Ureter (tissue), 1 donor: ENCODE measurements at regions not wholly inside any gene's neighbourhood (a gene's known extent, or its start where the extent isn't known, plus 50 kb on each side); places are given as distances from the start of the nearest gene placed in this dataset.

Source experiments
- DNase-seq: peaks from one replicate; pipeline ENCODE4 v3.0.0-alpha.2; 2020; ENCODE audit warnings: low spot score
- donor health status: DM: yes; HTN: yes; CAD: no.

DNA sequence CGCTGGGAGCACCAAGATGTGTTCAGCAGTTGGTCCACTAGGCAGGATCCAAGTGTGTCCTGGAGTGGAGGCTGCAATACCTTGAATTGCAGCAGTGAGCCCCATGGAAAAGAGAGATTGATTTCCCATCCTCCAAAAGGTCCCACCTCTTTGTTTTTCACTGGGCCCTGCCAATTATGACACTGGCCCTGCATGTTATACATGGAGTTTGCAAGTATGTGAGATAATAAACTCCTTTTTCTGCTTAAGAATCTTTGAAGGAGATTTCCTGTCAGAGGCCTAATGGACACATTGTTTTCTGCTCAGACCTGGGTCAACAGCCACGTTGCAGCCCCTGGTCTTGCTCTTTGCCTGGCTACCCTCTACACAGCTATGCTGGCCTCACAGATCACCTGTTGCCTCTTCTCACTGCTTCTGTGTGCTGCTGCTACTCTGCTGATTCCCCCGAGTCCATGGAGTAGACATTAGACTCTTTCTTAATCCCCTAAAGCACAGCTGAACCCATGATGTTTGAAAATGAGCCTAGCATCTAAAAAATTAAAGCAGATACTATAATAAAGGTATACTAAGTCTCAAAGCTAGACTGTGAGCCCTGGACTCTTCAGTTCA lies 341.9 kb upstream of the CDH11 start:
- no peak for DNase-seq

DNA sequence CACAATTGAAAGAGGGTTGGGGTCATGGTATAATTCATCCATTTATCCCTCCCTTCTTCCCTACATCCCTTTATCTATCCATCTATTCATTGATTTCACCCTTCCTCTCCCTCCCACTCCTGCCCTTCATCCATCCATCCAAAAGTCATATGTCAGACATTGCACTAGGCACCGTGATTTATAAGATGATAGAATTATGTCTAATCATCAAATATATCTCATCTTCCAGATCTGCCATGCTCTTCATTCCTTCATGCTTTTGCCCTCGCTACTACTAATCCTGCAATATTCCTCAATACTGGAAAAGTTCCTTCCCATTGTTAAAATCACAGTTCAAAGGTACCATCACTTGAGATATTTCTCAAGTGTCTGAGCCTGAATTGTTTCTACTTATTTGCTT lies 335.2 kb upstream of the CDH11 start:
- DNase-seq: no peak

DNA sequence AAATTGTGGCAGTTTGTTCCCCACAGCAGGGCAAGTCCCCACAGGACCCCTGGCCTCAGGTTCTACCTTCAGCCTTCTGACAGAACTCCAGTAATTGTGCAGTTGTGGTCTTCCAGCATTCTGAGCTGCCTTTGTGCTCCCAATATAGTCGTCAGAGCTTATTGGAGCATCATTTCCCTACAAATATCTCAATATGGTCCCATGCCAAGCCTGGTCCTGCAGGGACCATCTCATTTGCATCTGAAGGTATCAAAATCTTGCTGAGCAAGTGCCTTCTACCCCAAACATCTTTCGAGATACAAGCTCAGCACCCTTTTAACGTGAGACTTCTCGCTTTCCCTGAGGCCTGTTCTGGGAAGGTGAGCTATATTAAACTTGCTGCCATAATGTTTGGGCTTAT lies 333.9 kb upstream of the CDH11 start:
- no peak for DNase-seq

DNA sequence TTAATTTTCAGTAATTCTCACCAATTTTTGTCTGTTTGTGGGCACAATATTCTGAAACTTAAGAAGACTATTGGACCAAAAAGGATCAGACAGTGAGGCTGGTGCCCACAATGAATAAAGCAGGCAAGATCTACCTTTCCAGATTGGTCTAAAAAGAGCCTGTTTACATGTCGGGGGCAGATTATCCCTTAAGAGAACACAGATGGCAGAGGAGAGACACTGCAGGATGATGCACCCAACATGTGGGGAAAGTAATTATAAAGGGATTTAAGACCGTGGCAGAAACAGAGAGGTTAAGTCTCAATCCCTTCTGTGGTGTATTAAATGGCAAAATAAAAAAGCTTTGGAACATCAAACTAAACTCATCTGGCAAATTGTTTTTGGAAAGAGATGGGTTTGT lies 331.8 kb upstream of the CDH11 start:
- DNase-seq: no peak

DNA sequence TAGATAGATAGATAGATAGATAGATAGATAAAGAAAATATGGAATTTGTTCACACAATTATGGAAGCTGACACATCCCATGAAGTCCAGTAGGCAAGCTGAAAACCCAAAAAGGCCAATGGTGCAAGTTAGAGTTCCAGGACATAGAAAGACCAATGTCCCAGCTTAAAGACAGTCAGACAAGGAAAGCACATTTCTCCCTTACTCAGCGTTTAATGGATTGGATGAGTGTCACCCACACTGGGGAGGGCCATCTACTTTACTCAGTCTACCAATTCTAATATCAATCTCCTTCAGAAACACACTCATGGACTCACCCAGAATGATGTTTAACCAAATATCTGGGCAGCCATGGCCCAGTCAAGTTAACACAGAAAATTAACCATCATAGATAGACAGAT lies 327.7 kb upstream of the CDH11 start:
- no peak for DNase-seq

DNA sequence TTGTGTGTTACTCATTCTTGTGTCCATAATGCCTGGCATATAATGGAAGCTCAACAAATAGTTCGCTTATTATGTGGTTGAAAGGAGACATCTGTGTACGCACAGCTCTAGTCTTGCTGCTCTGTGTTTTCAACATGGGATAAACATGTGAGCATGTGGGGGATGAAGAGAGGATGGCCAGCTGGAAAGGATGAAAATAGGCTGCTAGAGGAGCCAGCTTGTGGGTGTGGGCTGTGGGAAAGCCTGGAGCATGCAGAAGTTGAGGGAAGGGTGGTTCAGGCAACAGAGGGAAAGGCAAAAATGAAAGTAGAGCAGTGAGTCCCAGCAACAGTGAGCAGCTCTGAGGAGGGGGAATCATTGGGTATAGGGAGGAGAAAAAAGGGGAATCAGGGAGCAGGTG lies 324.6 kb upstream of the CDH11 start:
- DNase-seq: no peak

DNA sequence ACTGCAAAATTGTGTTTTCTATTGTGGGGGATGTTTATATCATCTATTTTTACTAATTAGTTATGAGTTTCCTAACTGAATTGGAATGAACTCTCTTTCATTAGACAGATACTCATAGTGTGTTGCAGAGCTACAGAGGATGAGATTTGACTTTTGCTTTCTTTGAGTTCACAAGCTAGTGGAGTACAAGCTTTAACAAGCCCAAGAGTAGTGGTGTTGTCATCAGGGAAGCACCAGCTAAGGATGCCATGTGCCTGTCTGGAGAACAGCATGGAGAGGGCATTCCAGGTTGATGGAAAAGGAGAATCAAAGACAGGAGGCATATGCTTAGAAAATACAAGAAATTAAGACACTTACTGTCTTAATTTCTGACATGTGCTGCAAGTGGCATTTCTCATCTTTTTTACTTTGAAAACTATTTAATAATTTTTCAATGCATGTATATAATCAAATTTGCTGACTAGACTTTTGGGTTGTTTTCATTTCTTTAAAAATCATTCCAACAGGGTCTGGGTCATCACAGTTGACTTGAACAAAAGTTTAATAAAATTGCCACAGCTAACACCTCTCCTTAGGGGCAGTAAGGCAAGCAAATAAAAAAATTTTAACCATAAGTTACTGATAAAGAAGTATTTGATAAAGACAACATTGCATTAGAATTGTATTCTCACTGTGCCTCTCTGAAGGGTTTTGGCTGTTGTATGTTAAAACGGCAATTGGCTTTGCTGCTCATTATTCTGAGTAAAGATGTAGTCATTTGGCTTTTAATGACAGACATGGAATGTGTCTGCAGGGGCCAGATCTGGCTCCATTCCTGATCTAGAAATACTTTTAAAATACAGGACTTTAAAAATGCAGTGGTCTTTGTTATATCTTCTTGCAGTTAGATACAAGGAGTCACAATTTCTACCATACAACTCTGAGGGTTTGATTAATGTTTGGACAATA lies 323.7 kb upstream of the CDH11 start:
- DNase-seq: no peak

DNA sequence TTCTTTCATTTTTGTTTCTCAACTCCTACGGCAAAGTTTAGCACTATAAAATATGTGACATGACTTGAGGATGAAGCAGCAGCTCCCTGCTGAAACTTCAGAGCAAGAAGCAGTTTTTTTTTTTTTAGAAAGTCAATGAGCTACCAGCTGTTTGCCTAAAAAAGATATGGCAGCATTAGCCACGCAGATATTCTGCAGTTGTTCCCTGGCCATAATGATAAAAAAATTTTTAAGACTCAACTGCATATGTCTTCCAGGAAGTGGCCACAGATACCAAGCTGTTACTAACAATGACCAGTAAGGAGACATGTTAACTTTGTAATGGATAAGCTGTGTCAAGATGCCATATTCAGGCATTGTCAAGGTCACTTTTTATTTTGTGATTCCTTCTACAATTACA lies 319.6 kb upstream of the CDH11 start:
- no peak for DNase-seq

DNA sequence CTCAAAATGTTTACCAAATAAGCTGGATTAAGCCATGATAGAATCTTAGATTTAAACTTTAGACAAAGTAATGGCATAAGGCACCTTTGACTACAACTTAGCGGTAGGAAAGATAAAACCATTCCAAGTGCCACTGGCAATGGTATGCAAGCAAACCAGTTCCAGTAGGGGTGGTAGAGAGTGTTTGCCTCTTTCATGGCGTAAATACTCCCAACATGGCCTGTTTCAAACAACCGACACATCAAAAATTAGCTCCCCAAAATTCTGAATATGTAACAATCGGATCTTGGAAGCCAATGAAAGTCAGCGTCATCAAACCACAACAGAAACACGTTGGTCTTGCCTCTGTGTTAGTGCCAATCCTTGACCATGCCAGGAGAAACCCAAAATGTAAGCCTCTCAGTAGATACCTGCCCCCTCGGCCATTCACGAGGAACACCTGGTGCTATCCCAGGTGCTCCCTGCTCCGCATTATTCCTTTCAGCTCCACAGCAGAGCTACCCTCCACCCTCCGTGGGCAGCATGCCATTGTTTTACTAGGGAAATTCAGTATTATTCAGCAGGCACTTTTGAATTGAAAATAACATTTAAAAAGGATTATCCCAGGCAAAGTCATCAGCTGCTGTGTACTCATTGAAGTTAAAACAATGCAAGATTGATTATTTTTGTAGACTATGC lies 307.8 kb upstream of the CDH11 start:
- DNase-seq: no peak

DNA sequence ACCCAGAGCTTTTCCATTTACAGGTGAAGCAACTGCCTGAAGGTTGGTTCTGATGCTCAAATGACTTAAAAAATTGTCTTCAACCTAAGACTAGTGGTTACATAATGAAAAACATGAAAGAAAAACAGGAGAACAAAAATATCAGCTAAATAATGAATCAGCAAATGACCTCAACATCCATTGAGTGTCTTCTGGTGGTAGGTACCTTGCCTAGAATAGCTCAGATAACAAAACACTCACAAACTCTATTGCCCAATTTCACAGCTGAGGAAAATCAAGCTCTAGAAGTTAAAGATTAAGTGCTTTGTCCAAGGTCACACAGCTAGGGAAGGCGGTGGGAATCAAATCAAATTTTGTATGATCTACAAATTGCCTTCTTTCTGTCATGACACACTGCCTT lies 304.6 kb upstream of the CDH11 start:
- DNase-seq: no peak

DNA sequence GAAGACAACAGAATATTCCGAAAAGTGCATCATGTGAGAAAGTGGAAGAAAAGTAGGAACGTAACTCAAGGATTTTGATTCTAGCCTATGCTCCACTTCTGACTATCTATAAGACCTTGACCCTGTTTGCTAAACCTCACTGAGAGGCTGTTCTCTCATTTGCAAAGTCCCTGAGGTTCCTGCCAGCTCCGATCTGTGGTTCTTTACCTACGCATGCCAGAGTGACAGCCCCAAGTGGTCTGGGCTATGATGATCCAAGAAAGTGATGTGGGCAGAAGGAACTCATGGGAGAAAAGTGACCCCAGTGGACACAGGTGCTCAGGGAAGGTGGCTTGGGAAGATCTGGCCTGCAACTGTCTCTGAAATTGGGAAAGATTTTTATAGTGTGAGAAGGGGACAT lies 301.1 kb upstream of the CDH11 start:
- DNase-seq: no peak

DNA sequence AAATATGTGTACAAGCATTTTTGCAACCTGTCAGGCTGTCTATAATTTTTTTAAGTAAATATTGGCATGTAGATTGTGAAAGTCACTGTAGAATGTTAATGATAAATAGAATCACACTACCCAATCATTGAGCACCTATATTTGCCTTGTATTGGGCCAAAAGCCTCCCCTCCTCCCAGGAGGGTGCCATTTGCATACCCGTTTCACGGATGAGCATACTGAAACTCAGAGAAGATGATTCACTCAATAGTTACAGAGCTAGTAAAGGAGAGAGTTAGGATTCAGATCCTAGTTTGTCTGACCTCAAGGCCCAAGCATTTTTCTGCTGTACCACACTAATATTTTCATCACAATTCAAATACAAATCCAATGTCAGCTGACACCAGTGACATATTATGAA lies 299.7 kb upstream of the CDH11 start:
- no peak for DNase-seq

DNA sequence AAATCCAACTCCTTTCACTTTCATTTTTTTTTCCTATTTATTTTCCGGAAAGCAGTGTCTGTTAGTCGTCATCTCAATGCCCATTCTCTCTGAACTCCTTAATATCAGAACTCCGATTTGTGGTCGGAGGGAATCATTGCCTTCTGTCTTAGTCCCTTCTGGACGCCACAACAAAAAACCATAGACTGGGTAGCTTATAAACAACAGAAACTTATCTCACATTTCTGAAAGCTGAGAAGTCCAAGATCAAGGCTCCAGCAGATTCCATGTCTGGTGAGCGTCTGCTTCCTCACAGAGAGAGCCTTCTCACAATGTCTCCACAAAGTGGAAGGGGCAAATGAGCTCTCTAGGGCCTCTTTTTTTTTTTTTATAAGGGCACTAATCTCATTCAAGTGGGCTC lies 296.6 kb upstream of the CDH11 start:
- no peak for DNase-seq

DNA sequence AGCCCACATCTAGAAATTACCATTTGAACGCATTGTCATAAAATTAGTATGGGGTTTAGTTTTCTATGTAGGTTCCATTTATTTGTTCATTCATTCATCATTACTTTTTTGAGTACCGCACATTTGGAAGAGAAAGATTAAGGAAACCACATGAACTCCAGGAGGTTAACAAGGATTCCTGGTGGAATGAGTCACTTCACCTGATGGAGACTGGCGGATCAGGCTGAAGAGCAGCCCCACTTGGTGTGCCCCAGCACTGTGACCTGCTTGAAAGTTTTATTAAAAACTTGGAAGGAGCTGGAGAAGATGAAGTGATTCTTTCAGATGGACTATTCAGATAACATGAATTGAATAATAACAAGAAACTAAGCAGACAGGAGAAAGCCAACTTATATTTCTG lies 293.6 kb upstream of the CDH11 start:
- no peak for DNase-seq

DNA sequence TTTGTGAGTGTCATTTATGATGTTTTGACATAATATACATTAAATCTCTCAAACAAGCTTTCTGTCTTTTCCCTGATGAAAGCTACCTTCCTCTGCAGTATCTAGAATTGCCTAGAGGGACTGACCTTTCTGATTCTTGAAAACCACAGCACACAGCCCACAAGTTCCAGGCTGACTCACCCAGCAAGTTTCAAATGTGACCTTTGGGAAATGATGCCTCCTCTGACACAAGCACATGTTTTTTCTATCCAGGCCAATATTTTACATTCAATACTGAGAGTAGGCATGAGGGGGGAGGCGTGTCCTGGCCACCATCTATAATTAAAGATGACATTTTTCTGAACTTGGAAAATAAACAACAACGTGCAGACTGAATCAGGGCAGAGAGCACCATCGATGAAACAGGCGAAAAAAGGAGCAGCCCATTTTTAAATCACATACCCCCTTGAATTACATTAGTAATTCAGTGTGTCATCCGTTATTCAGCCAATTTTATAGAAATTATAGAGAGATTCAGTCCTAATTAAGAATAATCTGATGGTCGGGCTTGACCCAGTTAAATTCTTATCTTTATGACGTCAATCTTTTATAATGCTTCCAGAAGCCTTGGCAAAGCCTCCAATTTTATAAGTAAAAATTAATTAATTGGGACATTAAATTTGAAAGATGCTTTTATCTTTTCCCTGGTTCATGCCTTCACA lies 292.6 kb upstream of the CDH11 start:
- no peak for DNase-seq

DNA sequence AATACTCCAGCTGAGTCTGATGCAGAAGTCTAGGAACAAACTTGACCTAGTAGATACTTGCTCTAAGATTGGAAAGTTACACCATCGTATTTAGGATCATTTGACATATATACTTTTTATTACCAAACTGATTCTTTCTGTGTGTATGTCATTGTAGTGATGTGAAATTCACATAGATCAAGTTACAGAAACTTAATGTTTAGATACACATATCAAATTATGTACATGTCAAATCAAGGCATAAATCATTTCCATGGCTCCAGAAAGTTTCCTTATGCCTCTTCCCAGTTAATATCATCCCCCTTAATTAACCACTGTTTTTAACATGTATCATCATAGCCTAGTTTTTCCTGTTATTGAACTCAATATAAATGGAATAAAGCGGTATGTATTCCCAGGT lies 292.0 kb upstream of the CDH11 start:
- DNase-seq: no peak

DNA sequence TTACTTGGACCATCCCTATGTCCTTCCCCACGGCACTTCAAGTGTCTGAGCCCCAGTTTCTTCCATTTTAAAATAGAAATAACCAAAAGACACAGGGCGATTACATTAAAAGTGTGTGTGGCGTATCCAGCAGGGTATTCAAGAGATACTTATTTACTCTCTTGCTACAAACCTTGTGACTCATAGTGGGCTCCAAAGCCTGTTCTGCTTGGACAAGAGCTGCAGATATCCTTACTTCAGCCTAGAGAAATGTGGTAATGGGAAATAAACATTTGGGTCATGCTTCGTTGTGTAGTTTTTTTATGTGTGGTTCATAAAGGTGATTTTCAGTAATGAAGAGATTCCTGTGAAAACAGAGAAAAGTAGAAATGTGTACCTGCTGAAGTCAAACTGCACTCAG lies 288.9 kb upstream of the CDH11 start:
- no peak for DNase-seq

DNA sequence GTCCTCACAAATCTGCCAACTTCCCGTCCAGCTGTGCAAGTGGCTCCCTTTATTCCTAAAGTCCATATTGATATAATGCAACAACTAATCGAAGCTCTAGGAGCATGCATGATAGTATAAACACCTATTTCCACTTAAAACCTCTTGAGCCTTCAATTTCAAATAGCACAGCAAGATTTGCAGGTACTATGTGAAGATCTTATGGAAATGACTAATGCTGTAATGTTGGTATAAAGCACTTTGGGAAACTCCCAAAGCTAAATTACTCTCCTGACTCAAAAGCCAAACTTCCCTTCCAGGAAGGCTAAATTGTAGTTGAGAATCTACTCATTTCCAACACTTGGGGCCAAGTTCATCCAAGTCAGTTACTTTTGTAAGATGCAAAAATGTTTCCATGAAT lies 287.6 kb upstream of the CDH11 start:
- DNase-seq: no peak

DNA sequence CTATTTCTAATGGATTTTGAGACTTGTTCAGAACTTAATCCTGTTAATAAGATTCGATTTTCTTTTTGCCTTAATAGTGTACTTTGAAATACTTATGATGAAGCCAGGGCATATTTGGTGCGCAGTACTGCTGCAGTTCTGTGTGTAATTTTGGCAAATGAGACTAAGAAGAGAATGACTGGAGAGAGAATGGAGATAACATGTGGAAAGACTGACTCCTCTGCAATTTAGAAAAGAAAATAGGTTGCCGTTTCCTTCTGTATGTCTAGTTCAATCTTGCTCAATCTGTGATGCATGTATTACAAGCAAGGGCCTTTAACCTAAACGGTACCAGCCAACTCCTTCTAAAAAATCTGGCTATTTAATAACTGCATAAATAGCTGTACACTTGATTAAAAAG lies 285.1 kb upstream of the CDH11 start:
- no peak for DNase-seq

DNA sequence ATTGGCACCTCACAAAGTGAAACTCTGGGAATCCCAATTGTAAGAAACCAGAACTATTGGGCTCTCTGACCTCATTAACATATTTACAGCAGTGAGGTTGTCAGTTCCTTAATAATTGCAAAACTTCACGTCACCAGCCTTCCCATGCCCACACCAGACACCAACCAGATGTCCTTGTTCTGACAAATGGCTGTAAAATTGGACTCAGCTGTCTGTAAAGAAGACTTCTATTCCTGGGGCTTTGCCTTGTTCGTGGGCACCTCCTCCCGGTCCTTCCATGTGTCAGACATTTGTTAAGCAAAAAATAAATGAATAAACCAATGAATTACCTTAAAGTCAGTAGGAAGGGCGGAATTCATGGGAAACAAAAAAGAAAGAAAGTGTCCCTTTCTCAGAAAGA lies 284.3 kb upstream of the CDH11 start:
- DNase-seq: no peak

DNA sequence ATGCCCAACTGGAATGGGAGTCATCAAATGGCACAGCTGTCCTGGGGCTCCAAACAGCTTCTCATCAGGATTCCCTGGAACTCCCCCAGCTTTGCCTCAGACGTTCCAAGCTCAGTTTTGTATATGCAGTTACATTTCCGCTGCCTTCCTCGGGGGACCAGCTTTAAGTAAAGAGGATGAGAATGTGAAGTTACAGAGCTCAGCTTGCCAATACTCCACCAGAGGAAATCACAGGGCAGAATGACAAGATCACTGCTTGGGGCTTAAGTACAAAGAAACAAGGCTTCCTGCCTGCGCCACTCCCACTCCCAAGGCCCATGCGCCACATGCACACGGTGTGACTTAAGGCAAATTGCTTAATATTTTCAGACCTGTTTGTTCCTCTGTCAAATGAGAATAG lies 272.4 kb upstream of the CDH11 start:
- DNase-seq: no peak

DNA sequence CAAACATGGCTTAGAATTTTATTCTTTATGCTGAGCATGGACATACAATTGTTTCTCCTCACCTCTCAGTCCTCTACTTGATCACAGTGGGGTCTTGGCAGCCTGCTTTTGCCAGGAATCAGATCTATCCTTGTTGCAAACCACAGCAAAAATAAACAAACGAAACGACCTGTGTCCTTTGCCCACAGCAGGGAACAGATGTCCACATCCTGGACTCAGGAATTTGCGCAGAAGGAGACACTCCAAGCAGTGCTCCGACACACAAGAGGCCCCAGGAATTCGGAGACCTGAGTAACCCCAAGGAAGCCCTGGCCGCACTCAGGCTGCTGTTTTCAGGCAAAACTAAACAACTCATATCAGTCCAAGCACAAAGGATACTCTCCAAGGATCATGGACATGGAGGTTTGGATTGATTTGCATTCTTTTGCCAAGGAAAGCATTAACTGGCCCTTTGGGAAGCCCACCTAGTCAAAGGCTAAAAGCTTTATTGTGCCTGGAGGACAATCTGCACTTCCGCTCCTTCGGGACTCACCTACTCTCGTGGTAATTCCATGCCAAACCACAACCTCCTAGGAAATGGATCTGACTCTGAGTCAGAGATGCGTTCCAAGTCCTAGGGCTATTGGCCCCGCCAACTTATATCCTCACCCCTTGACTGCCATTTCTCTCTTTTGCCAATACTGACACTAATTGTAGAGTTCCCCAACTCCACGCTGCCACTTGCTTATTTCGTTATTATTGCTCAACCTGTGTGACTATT lies 271.1 kb upstream of the CDH11 start:
- no peak for DNase-seq
